Omental fat pad (tissue), 3 donors: ENCODE measurements at regions not wholly inside any gene's neighbourhood (a gene's known extent, or its start where the extent isn't known, plus 50 kb on each side); places are given as distances from the start of the nearest gene placed in this dataset.

Experiments
- ATAC-seq: fragments of 150-250 bp; one replicate; pipeline ENCODE4 v1.9.1; 2016; ENCODE audit warnings: mild to moderate bottlenecking, moderate library complexity; ENCODE audit not compliant: low FRiP score
- DNase-seq: peaks from one replicate; pipeline ENCODE4 v3.0.0-alpha.2; 2019; ENCODE audit warnings: low spot score
- TF ChIP-seq, protein P1 (sequence below), 3 donors: fragments of 450-650 bp; IDR thresholded peaks; one replicate each; pipeline ENCODE4 v1.5.1; 2016 to 2017; ENCODE audit warnings: antibody characterized with exemption in 3 of 3, mild to moderate bottlenecking in 3 of 3, moderate library complexity in 2 of 3

DNA sequence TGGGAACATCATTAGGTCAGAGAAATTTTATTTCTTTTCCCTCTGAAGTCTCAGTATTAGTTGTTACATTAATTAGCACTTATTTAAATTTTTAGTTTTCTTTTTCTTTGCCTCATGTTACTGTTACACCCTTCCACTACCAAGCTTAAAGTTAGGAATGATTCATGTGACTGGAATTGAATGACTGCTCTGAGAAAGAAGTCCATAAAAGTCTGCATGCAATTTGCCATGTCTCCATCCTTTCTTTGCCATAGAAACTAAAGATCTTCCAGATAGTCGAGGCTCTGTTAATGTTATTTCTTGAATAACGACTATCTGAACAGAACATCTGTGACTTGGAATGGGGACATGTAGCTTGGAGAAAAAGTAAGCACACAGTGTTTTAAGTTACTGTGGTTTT lies 1269.8 kb upstream of the PIK3C3 start:
- DNase-seq: no peak
- ATAC-seq: no peak
- TF ChIP-seq, protein P1, sequence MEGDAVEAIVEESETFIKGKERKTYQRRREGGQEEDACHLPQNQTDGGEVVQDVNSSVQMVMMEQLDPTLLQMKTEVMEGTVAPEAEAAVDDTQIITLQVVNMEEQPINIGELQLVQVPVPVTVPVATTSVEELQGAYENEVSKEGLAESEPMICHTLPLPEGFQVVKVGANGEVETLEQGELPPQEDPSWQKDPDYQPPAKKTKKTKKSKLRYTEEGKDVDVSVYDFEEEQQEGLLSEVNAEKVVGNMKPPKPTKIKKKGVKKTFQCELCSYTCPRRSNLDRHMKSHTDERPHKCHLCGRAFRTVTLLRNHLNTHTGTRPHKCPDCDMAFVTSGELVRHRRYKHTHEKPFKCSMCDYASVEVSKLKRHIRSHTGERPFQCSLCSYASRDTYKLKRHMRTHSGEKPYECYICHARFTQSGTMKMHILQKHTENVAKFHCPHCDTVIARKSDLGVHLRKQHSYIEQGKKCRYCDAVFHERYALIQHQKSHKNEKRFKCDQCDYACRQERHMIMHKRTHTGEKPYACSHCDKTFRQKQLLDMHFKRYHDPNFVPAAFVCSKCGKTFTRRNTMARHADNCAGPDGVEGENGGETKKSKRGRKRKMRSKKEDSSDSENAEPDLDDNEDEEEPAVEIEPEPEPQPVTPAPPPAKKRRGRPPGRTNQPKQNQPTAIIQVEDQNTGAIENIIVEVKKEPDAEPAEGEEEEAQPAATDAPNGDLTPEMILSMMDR (IDR thresholded peaks at IDR 0.05): no peak

DNA sequence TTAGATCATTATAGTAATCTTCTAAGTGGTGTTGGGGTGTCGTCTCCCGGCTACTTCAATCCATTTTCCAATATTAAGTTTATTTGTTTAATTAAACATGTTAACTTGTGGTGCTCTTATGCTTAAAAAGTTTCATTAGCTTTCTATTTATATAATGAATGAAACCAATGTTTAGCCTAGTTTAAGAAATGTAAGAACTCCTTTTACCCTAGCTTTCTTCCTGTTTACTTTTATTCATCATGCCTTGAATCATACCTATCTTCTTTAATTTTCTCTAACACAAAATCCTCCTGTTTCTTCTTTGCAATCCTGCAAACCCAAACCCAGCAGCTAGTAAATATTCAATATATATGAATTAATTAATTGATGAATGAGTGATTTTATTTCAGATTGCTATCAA lies 1276.7 kb upstream of the PIK3C3 start:
- TF ChIP-seq, protein P1 (IDR thresholded peaks at IDR 0.05): no peak
- ATAC-seq (no peak), DNase-seq (no peak)

DNA sequence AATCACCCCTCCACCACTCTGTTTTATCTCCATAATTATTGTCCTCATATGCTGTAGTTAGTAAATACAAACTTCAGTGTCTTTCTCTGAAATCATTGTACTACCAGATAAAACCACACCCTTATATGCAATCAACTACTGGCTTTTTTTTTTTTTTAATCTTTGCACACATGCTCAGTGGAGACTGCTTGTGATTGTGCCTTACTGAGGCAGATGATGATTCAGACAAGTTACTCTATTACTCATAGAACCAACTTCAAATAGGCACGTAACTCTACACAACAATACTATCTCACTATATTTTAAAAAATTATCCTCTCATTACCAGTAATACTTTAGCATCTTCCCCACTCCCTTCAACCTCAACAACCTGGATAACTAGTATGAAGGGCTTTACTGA lies 1278.4 kb upstream of the PIK3C3 start:
- ATAC-seq: no peak
- TF ChIP-seq, protein P1 (IDR thresholded peaks at IDR 0.05): no peak
- DNase-seq: no peak

DNA sequence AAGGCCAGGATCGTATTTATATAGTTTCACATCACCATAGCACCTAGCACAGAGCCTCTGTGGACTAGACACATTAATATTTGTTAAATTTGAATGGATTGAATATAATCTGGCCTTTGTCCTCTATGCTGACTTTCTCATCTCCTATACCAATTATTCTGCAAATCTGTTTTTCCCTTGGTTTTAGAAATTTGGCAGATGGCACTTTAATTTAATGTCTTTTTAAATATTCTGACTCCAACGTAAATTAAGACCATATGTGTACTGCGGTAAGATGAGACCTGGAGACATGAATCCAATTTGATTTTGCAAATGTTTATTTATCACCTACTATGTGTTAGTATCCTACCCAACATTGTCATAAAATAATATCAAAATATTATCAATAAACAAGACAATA lies 1281.9 kb upstream of the PIK3C3 start:
- DNase-seq (no peak), ATAC-seq (no peak)
- TF ChIP-seq, protein P1 (IDR thresholded peaks at IDR 0.05): no peak

DNA sequence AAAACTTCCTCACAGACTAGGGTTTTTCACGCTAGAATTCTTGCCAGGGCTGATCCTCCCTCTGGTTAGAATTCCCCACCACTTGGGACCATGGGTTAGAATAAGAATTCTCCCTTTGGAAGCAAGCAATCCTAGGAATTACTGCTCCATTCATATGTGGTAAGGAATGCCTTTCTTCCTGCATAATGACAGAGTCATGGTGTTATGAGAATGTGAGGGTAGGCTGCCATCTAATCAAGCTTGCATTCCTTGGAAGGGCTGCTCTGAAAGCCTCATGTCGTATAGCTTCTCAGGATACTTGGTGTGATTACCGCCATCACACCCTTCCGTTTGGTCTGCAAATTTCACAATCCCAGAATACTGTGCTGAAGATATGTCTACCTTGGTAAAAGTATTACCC lies 1282.4 kb upstream of the PIK3C3 start:
- no peak for ATAC-seq
- no peak for DNase-seq
- TF ChIP-seq, protein P1 (IDR thresholded peaks at IDR 0.05): no peak

DNA sequence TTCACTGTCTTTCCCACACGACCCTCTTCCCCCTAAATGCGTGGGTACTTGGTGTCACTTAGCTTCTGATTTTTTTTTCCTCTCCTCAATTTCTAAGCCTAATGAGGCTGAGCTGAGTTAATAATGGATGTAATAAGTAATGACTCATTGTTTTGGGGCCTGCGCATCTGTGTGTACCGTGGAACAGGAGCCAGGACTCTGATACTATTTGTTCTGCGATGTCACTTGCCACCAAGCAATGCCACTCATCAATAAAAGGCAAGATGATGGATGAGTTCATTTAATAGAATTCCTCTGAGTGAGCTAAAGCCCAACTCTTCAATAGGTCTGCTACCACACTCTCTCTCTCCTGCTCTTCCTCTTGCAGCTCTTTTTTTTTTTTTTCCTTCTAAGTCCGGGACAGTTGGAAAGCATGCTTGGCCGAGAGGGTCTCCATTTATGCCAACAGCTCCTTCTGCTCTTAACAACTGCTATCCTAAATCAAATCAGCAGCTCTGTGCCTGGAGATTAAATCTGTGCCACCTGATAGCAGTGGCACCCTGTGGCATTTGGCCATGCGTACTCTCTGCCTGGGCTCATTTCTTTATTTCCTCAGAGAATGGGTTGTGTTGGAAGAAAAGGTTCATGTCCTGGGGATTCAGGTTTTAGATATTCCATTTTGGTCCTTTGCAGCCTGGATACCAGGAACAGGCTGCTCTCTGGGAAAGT lies 1284.2 kb upstream of the PIK3C3 start:
- DNase-seq (no peak), ATAC-seq (no peak)
- TF ChIP-seq, protein P1 (IDR thresholded peaks at IDR 0.05): no peak

DNA sequence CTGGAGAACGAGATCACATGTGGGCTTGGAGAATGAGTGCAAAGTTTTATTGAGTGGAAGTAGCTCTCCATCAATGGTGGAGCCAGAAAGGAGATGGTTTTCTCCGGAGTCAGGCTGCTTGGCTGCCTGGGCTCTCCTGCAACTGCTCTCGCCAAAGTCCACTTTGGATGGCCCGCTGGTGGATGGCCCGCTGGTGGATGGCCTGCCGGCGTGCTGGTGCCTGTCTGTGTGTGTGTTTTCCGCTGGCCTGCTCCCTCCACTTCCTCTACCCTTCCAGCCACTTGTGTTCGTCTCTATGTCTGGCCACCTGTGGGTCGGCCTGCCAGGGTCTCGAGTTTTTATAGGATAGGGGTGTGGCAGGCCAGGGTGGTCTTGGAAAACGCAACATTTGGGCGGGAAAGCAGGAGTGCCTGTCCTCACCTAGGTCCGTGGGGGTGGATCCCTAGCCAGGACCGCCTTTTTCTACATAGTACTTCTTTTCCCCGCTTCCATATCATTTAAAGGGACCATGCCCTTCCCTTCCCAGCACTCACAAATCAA lies 1292.1 kb upstream of the PIK3C3 start:
- ATAC-seq (no peak), DNase-seq (no peak)
- TF ChIP-seq, protein P1 (IDR thresholded peaks at IDR 0.05): no peak
